Mesodermal cell (in vitro differentiated cells): ENCODE measurements at regions not wholly inside any gene's neighbourhood (a gene's known extent, or its start where the extent isn't known, plus 50 kb on each side); places are given as distances from the start of the nearest gene placed in this dataset.
"Not testable (repeated sequence)": the region's sequence is repeated elsewhere in the genome, so short reads cannot be mapped to it uniquely, and the experiment has no call there.

Source experiments
- H3K27ac ChIP-seq: 2 replicates; pipeline ENCODE4 v1.7.0; 2013; ENCODE audit warnings: mild to moderate bottlenecking, low read depth, low read length, moderate library complexity; ENCODE audit not compliant: severe bottlenecking
- H3K36me3 ChIP-seq: 2 replicates; pipeline ENCODE4 v1.7.1; 2013; ENCODE audit warnings: mild to moderate bottlenecking, low read length, moderate library complexity; ENCODE audit not compliant: control insufficient read depth, insufficient read depth
- H3K4me1 ChIP-seq: one replicate; pipeline ENCODE4 v1.7.1; 2013; ENCODE audit warnings: mild to moderate bottlenecking, low read length; ENCODE audit not compliant: insufficient read depth, control insufficient read depth, poor library complexity, severe bottlenecking
- H3K4me3 ChIP-seq: 2 replicates; pipeline ENCODE4 v1.7.0; 2013; ENCODE audit warnings: low read length, control low read depth, mild to moderate bottlenecking; ENCODE audit not compliant: insufficient read depth, poor library complexity, severe bottlenecking; ENCODE audit errors: extremely low read depth
- H3K9me3 ChIP-seq: 2 replicates; pipeline ENCODE4 v1.7.1; 2013; ENCODE audit warnings: mild to moderate bottlenecking, low read length, moderate library complexity; ENCODE audit not compliant: control insufficient read depth
- WGBS, 2 experiments: methylation state at CpG; one replicate each; pipeline ENCODE4 v1.1.5; 2013; ENCODE audit warnings: missing lambda C conversion rate in 2 of 2; ENCODE audit not compliant: insufficient coverage in 2 of 2; 5-methylcytosine and 5-hydroxymethylcytosine counted together

DNA sequence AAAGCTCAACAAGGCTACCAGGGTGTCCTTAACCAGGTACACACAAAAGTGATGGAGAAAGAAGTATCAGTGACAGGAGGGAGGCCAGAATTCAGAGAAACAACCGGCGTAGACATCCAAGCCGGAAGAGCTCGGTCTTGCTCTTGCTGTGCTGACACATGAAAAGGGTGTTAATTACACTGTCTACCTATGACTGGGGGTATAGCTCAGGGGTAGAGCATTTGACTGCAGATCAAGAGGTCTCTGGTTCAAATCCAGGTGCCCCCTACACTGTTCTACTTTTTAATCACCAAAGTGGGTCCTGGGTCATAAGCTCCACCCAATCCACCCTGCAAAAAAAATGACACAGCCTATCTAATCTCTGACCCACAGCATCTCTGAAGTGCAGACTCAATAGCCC, 86.9 kb upstream of the ZNF746 start:
- Histone ChIP-seq H3K9me3 (peaks cover 22% of the 10 kb centered on the region), H3K27ac (no peak overlapping the region), H3K36me3 (peaks cover 99% of the 10 kb centered on the region), H3K4me1 (no peaks in the 10 kb centered on the region), H3K4me3 (no peak overlapping the region)
- WGBS, 2 experiments = 94 to 100% methylated on average over 2 to 4 of the region's 4 CpGs

DNA sequence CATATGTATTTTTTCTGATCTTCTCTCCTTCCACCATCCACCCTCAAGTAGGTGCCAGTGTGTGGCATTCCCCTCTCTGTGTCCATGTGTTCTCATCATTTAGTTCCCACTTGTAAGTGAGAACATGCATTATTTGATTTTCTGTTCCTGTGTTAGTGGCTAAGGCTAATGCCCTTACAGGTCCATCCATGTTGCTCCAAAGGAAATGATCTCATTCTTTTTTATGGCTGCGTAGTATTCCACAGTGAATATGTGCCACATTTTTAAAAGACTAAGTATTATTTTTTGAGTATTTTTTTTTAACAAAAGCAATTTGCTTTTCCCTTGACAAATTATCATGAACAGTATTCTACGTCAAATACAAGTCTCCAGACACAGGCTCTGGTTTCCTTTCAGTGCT, 86.4 kb upstream of the ZNF746 start:
- no peak overlapping the region for H3K4me3 ChIP-seq
- H3K4me1 ChIP-seq = no peaks in the 10 kb centered on the region
- H3K27ac ChIP-seq = no peak overlapping the region
- peaks cover 98% of the 10 kb centered on the region for H3K36me3 ChIP-seq
- peaks cover 22% of the 10 kb centered on the region for H3K9me3 ChIP-seq
- WGBS, 2 experiments = no CpG with 5 or more reads among the region's 2 CpGs

DNA sequence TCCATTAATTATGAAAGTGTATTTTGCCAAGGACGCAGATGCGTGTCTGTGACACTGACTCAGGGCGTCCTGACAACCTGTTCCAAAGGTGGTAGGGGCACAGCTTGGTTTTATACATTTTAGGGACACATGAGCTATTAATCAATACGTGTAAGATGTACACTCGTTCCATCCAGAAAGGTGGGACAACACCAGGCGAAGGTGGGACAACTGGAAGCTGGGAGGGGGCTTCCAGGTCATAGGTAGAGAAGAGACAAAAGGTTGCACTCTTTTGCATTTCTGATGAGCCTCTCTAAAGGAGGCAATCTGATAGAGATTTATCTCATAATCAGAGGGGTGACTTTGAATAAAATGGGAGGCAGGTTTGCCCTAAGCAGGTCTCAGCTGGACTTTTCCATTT, 82.7 kb upstream of the ZNF746 start:
- Histone ChIP-seq H3K4me3 (no peak overlapping the region), H3K9me3 (peaks cover 29% of the 10 kb centered on the region), H3K36me3 (peaks cover 68% of the 10 kb centered on the region), H3K27ac (no peak overlapping the region), H3K4me1 (no peaks in the 10 kb centered on the region)
- WGBS, 2 experiments = 98 to 100% methylated on average over 5 to 6 of the region's 6 CpGs

DNA sequence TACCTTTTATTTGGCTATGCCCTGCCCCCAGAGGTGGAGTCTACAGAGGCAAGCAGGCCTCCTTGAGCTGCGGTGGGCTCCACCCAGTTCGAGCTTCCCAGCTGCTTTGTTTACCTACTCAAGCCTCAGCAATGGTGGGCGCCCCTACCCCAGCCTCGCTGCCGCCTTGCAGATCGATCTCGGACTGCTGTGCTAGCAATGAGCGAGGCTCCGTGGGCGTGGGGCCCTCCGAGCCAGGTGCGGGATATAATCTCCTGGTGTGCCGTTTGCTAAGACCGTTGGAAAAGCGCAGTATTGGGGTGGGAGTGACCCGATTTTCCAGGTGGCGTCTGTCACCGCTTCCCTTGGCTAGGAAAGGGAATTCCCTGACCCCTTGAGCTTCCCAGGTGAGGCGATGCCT, 81.8 kb upstream of the ZNF746 start:
- 96 to 98% methylated on average over 13 to 16 of the region's 19 CpGs for WGBS, 2 experiments
- peaks cover 59% of the 10 kb centered on the region for H3K36me3 ChIP-seq
- H3K4me3 ChIP-seq, H3K4me1 ChIP-seq, H3K27ac ChIP-seq: not testable (repeated sequence)
- H3K9me3 ChIP-seq = peaks cover 26% of the 10 kb centered on the region

DNA sequence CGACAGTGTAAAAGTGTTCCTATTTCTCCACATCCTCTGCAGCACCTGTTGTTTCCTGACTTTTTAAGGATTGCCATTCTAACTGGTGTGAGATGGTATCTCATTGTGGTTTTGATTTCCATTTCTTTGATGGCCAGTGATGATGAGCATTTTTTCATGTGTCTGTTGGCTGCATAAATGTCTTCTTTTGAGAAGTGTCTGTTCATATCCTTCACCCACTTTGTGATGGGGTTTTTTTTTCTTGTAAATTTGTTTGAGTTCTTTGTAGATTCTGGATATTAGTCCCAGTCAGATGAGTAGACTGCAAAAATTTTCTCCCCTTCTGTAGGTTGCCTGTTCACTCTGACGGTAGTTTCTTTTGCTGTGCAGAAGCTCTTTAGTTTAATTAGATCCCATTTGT, 76.8 kb upstream of the ZNF746 start:
- H3K9me3 ChIP-seq = peaks cover 15% of the 10 kb centered on the region
- WGBS, 2 experiments = 100% methylated on average over 1 of the region's 2 CpGs; no CpG with 5 or more reads in 1 of the 2 experiments
- peaks cover 20% of the 10 kb centered on the region for H3K36me3 ChIP-seq
- H3K4me3 ChIP-seq, H3K4me1 ChIP-seq, H3K27ac ChIP-seq: not testable (repeated sequence)

DNA sequence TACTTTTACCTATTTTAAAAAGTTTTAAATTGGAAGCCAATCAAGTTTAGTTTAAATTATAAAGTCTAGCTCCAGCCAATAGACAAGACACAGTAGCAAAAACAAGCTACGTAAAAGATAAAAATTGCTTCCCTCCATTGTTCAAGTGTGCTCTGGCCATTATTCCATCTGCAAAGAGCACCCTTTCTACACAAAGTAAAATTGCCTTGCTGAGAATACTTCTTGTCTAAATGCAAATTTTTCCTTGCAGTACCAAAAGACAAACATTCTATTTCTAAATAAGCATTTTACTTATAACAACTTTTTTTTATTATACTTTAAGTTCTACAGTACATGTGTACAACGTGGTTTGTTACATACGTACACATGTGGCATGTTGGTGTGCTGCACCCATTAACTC, 75.9 kb upstream of the ZNF746 start:
- Histone ChIP-seq H3K27ac (no peak overlapping the region), H3K4me1 (no peaks in the 10 kb centered on the region), H3K9me3 (peaks cover 16% of the 10 kb centered on the region), H3K36me3 (peaks cover 20% of the 10 kb centered on the region), H3K4me3 (no peak overlapping the region)
- WGBS, 2 experiments = 85% methylated on average over 2 of the region's 3 CpGs; no CpG with 5 or more reads in 1 of the 2 experiments

DNA sequence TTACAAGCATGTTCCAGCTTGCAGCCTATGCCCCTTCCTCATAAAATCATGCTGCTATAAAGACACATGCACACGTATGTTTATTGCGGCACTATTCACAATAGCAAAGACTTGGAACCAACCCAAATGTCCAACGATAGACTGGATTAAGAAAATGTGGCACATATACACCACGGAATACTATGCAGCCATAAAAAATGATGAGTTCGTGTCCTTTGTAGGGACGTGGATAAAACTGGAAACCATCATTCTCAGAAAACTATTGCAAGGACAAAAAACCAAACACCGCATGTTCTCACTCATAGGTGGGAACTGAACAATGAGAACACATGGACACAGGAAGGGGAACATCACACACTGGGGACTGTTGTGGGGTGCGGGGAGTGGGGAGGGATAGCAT, 75.3 kb upstream of the ZNF746 start:
- H3K4me3 ChIP-seq, H3K4me1 ChIP-seq, H3K27ac ChIP-seq: not testable (repeated sequence)
- H3K9me3 ChIP-seq = peaks cover 11% of the 10 kb centered on the region
- WGBS, 2 experiments = no CpG with 5 or more reads among the region's 8 CpGs
- peaks cover 23% of the 10 kb centered on the region for H3K36me3 ChIP-seq

DNA sequence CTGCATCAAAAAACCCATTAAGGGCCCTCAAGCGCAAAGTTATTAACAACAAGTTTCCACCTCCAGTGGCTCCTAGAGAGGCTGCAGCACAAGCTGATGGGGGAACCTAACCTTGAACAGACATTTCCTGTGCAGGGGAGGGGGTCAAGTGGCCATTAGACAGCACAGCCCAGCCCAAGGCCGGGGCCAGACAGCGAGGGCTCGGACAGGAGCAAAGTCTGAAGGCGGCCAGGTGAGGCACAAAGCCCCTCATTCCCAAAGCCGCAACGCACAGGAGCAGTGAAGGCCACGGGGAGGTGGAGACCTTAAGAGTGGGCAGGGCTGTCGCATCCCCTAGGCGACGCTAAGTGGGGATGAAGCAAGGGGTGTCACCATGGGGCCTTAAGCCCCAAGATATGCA, 73.2 kb upstream of the ZNF746 start:
- Histone ChIP-seq H3K9me3 (peaks cover 11% of the 10 kb centered on the region), H3K36me3 (peaks cover 44% of the 10 kb centered on the region), H3K27ac (no peak overlapping the region), H3K4me1 (no peaks in the 10 kb centered on the region), H3K4me3 (no peak overlapping the region)
- WGBS, 2 experiments = 94 to 96% methylated on average over 8 to 10 of the region's 11 CpGs

DNA sequence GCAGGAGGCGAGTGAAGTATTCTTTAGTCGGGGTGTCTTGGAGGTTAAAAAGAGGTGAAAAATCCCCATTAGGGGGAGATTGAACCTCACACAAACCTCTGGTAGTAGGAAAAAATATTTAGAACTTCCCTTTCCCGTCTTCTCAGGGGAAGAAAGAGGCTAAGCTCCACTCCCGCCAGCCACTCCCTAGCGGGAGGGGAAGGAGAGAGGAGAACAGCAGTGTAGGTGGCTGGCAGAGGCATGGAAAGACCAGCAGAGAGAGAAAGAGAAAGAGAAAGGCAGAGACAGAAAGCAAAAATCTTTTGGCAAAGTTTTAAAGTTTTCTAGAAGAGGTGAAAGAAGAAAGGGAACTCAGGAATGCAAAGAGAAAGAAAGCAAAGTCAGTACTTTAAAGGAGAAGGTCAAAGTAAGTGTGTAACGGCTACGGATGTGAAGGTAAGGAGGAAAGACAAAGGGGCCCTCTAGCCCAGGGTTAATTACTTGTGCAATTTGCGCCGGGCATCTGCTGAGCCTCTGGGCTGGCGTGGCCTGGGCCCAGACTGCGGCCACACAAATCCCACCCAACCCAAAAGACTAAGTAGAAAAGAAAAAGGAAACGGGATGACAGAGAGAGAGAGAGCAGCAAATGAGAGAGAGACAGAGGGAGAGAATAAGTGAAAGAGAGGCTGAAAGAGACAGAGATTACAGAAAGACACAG, 72.3 kb upstream of the ZNF746 start:
- 94 to 98% methylated on average over 6 to 8 of the region's 12 CpGs for WGBS, 2 experiments
- peaks cover 11% of the 10 kb centered on the region for H3K9me3 ChIP-seq
- H3K4me3 ChIP-seq = no peak overlapping the region
- H3K4me1 ChIP-seq = no peaks in the 10 kb centered on the region
- H3K36me3 ChIP-seq = peaks cover 49% of the 10 kb centered on the region
- no peak overlapping the region for H3K27ac ChIP-seq

DNA sequence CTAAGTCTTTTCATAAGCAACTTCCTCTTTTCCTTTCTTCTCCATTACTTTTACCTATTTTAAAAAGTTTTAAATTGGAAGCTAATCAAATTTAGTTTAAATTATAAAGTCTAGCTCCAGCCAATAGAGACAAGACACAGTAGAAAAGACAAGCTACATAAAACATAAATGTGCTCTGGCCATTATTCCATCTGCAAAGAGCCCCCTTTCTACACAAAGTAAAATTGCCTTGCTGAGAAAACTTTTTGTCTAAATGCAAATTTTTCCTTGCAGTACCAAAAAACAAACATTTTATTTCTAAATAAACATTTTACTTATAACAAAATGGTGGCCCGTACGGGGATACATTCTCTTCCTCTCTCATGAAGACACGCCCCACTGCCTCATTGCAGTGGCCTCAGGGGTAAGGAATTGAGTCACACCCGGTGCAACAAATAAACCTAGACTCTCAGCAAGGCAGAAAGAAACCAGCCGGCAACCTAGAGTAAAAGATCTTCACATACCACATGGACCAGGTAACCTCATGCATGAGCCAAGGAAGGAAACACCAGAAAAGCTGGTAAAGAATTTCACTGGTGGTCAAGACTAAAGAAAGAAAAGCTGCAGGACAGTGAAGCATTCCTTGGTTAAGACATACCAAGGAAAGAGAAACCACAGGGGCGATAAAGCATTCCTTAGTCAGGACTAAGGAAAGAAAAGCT, 71.6 kb upstream of the ZNF746 start:
- Histone ChIP-seq H3K36me3 (peaks cover 56% of the 10 kb centered on the region), H3K9me3 (peaks cover 11% of the 10 kb centered on the region), H3K27ac (no peak overlapping the region), H3K4me3 (no peak overlapping the region), H3K4me1 (no peaks in the 10 kb centered on the region)
- WGBS, 2 experiments = 91 to 100% methylated on average over 1 to 3 of the region's 6 CpGs

DNA sequence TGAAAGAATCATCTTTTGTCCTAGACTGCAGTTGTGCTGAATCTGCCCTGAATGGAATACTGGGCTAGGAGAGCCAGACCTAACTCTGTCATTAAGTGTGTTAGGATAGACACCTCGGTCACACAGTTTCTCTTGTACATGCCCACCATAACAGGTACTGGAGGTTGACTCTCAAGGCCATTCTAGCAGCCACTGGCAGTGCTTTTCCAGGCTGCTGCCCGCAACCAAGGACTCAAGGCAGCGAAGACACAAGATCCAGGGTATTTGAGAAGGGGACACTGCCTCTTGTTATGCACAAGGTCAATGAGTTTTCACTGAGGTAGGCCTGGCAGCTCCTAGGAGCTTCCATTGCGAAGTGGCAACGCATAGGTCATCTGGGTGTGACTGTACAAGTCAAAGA, 70.6 kb upstream of the ZNF746 start:
- Histone ChIP-seq H3K27ac (no peak overlapping the region), H3K4me1 (no peaks in the 10 kb centered on the region), H3K4me3 (no peak overlapping the region), H3K36me3 (peaks cover 56% of the 10 kb centered on the region), H3K9me3 (peaks cover 11% of the 10 kb centered on the region)
- WGBS, 2 experiments = 95 to 100% methylated on average over 3 of the region's 5 CpGs
